Kidney glomerular epithelial cell (primary cell): ENCODE measurements at regions not wholly inside any gene's neighbourhood (a gene's known extent, or its start where the extent isn't known, plus 50 kb on each side); places are given as distances from the start of the nearest gene placed in this dataset.

Source experiments
- DNase-seq: peaks from one replicate; lab custom pipeline; 2025; lab: John Stamatoyannopoulos, UW

- no peak for DNase-seq
Measured at GRCh38 chr11:70872955-70873735, 379.2 kb downstream of the SHANK2 start.

- no peak for DNase-seq
Measured at GRCh38 chr11:70873736-70874412, 378.5 kb downstream of the SHANK2 start.

- no peak for DNase-seq
Measured at GRCh38 chr11:70876685-70877084, 375.7 kb downstream of the SHANK2 start.

DNA sequence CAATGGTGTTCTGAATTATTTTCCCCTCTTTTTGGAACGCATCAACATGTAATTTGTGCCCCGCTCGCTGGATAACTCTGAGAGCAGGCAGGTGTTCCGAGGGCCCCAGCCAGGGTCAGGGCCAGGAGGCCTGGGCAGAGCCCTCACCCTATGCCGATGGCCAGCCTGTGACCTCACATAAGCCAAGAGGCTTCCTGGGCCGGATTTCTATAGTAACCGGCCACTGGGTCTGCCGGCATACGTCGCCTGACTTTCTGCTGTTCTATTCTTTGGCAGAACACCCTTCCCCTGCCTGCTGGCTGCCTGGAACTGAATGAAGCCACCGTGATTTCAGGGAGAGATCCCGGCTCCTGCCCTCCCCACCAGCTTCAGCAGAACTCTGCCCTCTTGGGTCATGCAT lies 375.2 kb downstream of the SHANK2 start:
- DNase-seq: no peak

GRCh38 chr11:70878366-70878765 lies 374.0 kb downstream of the SHANK2 start:
- DNase-seq: no peak

- DNase-seq: no peak
Measured at GRCh38 chr11:70879601-70880285, 372.6 kb downstream of the SHANK2 start.

DNA sequence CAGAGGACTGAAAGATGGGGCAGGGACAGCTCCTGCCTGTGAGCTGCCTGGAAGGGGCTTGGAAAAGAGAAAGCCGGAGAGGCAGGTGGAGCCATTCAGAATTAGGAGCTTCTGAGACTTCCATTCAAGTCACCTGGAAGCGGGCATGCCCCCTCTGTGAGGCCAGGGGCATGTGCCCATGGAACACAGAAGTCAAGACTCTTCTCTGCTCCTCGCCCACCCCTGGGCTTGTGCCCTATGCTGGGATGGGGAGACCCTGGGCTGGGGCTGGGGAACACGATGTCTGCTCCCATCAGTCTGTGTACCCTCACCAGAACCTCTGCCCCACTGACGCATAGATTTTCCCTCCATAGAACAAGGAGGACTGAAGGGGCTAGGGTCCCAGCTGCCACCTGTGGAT lies 372.0 kb downstream of the SHANK2 start:
- DNase-seq: no peak

DNA sequence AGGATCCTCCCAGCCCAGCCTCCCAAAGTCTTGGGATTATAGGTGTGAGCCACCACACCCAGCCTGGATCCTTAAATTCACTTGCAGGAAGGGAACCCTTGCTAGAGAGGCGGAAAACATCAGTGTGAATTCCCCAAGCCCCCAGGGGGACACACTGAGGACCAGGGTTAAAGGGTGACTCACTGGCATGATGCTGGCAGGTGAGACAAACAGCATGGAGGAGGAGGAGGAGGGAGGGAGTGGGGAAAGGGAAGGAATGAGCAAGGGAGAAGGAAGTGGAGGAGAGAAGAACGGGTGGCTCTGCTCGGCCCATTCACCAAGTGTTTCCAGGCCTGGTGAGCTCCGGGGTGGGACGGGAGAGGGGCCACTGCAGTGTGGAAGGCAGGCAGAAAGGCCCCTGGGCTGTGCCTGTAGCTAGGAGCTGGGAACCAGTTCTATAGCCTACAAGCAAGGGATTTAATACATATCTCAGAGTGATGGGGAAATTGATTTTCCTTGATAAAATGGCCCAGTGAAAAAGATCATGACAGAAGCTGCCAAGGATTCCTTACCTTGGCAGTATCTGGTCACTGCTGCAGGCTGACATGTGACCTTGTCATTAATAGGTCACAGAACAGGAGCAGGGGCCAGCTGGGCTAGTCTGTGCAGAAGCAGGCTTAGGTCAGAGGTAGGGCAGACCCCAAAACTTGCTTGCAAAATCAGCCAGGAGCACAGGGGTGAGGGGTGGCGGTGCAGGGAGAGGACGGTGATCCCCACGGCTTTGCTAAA lies 370.2 kb downstream of the SHANK2 start:
- DNase-seq: no peak

GRCh38 chr11:70882716-70883085 lies 369.7 kb downstream of the SHANK2 start:
- DNase-seq: no peak

DNA sequence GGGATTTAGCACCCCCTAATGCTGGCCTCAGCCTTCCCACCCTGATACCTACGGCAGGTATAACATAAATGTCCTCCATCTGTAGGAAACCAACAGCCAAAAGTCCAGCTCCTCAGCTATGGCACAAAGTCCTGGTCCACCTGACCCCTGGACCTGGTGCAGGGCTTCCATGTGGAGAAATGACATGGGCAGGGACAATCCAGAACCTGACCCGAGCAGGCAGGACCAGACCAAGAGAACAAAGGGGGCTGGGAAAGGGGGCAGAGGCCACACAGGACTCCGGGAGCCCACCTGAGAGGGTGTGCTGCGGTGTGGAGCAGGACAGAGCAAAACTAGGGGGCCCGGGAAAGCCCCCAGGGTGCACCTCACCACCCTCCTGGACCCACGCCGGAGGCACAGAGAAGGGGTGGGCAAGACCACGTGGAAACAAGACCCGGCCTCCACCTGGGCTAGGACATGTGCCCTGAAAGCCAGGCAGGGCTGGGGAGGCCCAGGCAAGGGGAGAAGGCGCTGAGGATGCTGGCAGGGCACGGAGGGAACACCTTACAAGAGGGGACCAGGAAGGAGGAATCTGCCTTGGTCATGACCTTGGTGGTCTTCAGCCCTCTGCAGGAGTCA lies 368.9 kb downstream of the SHANK2 start:
- no peak for DNase-seq

DNA sequence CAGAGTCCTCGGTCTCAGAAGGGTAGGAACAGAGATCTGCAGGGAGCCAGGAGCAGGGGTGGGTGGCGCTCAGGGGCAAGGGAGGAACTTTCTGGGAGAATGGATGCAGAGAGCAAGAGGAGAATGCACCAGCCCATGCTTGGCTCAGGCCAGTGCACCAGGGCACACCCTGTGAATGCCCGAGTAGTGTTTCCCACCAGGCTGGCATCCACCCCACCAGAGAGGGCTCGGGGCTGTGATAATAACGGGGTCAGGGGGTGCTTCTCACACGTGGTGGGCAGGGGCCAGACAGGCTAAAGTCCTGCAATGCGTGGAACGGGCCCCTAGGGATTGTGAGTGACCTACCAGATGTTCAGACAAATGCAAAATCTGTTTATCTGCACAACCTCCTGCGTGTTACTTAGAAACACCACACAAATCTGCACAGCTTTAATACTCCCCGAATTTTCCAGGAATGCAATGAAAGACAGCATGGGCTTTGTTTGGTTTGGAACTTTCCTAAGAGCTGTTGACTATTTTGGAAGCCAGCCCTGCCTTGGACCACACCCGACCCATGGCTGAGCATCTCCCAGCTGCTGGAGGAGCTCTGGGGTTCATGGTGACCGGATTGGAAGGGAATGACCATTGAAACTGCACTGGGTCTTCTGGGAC lies 368.3 kb downstream of the SHANK2 start:
- DNase-seq: no peak

GRCh38 chr11:70885281-70886231 lies 366.8 kb downstream of the SHANK2 start:
- DNase-seq: no peak

DNA sequence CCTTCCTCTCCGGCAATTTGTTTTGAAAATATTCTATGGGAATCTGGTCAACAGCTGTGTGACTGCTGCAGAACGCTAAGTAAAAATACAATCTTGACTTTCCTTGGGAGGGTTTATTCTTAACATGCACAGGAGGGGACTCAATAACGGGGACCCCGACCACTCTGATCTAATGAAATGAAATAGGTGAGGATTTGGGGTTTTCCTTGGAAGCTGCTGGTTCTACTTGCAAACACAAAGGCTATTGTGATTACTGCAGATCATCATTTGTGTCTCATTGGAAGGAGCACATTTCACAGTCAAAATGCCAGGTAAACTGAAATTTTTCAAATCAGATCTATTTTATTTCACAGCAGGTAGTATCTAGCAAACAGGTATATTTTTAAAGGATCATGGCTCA lies 366.1 kb downstream of the SHANK2 start:
- no peak for DNase-seq

GRCh38 chr11:70886676-70887541 lies 365.5 kb downstream of the SHANK2 start:
- no peak for DNase-seq

DNA sequence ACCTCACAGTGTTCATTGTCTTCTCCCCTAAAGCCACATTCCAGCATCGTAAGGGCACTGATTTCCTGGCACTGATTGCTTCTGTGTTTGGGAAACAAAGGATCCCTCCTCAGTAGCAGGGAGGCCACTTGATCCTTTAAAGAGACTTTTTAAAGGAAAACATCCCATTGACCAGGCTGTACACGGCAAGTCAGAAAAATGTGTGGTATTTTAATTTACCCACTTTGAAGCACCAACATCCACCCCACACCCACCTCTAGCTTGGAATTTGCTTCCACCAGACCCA lies 364.9 kb downstream of the SHANK2 start:
- DNase-seq: no peak

DNA sequence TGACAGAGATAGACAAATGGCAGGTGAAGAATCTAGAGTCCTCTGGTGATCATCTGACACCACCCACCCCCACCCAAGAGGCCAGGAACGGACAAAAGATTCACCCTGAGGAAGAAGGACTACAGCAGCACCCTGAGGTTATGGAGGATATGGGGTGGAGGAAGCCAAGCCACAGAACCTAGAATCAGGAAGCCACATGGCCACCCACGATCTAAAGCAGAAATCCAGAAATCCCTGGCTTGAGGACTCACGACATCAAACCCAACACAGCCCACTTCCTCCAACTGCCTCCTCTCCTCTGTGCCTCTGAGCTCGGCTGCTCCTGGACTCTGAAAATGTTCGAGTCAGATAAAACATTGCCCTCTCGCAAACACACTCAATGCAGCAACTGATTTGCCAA lies 364.3 kb downstream of the SHANK2 start:
- no peak for DNase-seq

DNA sequence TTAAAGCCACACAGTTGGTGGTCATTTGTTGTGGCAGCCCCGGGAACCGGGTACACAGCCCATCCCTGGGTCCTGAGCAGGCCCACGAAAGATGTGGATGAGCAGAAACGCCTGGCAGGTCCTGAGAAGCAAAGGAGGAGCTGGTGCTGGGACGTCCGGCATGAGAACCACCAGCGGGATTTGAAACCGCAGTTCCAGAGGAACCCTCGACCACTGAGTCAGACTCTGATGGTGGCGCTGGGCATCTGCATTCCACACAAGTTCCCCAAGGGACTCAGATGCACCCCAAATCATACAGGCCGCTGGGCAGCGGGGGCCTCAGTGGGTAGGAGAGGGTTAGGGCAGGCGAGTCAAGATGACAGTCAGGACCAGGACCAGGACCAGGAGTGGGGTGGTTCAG lies 363.0 kb downstream of the SHANK2 start:
- no peak for DNase-seq

- no peak for DNase-seq
Measured at GRCh38 chr11:70891844-70892380, 360.5 kb downstream of the SHANK2 start.

DNA sequence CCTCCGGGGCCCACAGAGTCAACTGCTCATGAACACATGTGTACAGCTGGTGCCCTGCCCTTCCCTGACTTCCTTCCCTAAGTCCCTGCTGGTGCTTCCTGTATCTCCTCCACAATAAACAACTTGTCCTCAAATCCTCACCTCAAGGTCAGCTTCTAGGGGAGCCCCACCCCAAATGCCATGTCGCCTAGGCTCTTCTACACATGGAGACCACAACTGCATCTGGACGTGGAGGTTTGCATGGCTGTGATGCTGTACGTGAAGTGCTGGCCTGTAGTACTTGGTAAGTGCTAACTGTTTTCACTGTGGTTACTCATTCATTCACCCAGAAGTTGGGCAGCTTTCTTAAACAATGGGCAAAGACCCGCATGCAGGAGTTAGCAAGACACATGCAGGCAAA lies 359.5 kb downstream of the SHANK2 start:
- no peak for DNase-seq
